OCI-LY3 (cell line): ENCODE measurements at regions not wholly inside any gene's neighbourhood (a gene's known extent, or its start where the extent isn't known, plus 50 kb on each side); places are given as distances from the start of the nearest gene placed in this dataset.

Experiments
- H2AFZ ChIP-seq: fragments of 200-600, 300-600 bp; shearing (Covaris generic); 2 replicates; pipeline ENCODE4 v1.6.0; 2014; ENCODE audit warnings: antibody characterized with exemption, low read depth, low read length
- H3K27ac ChIP-seq: fragments of 200-600, 300-600 bp; sonication (generic); 2 replicates; pipeline ENCODE4 v1.5.1; 2014; ENCODE audit warnings: mild to moderate bottlenecking, low read length, moderate library complexity, mixed read lengths
- H3K27me3 ChIP-seq: fragments of 200-600, 300-600 bp; sonication (generic); 2 replicates; pipeline ENCODE4 v1.6.1; 2014; ENCODE audit warnings: low read depth, low read length, mixed read lengths
- H3K36me3 ChIP-seq: fragments of 200-600, 300-600 bp; sonication (generic); replicated peaks from 2 replicates; pipeline ENCODE3; 2014; ENCODE audit warnings: low read depth, low read length, mixed read lengths
- H3K4me1 ChIP-seq: fragments of 300-600, 200-600 bp; sonication (generic); 2 replicates; pipeline ENCODE4 v1.6.1; 2014; ENCODE audit warnings: low read length, mixed read lengths
- H3K4me2 ChIP-seq: fragments of 200-600, 300-600 bp; sonication (generic); 2 replicates; pipeline ENCODE4 v1.6.1; 2014; ENCODE audit warnings: low read length, mixed read lengths
- H3K4me3 ChIP-seq: fragments of 300-600, 200-600 bp; sonication (generic); 2 replicates; pipeline ENCODE4 v1.5.1; 2014; ENCODE audit warnings: antibody characterized with exemption, mild to moderate bottlenecking, low read length, moderate library complexity
- H3K79me2 ChIP-seq: fragments of 300-600, 200-600 bp; shearing (Covaris generic); 2 replicates; pipeline ENCODE4 v1.6.1; 2014; ENCODE audit warnings: mild to moderate bottlenecking, low read length, mixed read lengths
- H3K9ac ChIP-seq: fragments of 300-600, 200-600 bp; shearing (Covaris generic); 2 replicates; pipeline ENCODE4 v1.6.0; 2014; ENCODE audit warnings: mild to moderate bottlenecking, low read length, moderate library complexity
- H3K9me3 ChIP-seq: fragments of 200-600, 300-600 bp; shearing (Covaris generic); 2 replicates; pipeline ENCODE4 v1.6.1; 2014; ENCODE audit warnings: low read length, mixed read lengths; ENCODE audit not compliant: insufficient read depth
- H4K20me1 ChIP-seq: fragments of 200-600, 300-600 bp; sonication (generic); 2 replicates; pipeline ENCODE4 v1.6.1; 2016; ENCODE audit warnings: low read length, mixed read lengths; ENCODE audit not compliant: insufficient read depth
- EZH2phosphoT487 ChIP-seq: fragments of 200-600 bp; shearing (Covaris generic); IDR thresholded peaks from 2 replicates; pipeline ENCODE4 v1.6.1; 2018; ENCODE audit warnings: antibody characterized with exemption, mixed run types, low read depth
- TF ChIP-seq, protein P1 (sequence below): fragments of 200-600, 300-600 bp; sonication (generic); IDR thresholded peaks from 2 replicates; pipeline ENCODE4 v1.5.1; 2014; ENCODE audit warnings: antibody characterized with exemption, low read length, low read depth

- no peaks in the 10 kb centered on the region for H3K9me3 ChIP-seq
- no peaks in the 10 kb centered on the region for H3K4me1 ChIP-seq
- H3K4me3 ChIP-seq = no peak overlapping the region
- H3K27me3 ChIP-seq = no peaks in the 10 kb centered on the region
- TF ChIP-seq EZH2phosphoT487 = no peak
- TF ChIP-seq, protein P1, sequence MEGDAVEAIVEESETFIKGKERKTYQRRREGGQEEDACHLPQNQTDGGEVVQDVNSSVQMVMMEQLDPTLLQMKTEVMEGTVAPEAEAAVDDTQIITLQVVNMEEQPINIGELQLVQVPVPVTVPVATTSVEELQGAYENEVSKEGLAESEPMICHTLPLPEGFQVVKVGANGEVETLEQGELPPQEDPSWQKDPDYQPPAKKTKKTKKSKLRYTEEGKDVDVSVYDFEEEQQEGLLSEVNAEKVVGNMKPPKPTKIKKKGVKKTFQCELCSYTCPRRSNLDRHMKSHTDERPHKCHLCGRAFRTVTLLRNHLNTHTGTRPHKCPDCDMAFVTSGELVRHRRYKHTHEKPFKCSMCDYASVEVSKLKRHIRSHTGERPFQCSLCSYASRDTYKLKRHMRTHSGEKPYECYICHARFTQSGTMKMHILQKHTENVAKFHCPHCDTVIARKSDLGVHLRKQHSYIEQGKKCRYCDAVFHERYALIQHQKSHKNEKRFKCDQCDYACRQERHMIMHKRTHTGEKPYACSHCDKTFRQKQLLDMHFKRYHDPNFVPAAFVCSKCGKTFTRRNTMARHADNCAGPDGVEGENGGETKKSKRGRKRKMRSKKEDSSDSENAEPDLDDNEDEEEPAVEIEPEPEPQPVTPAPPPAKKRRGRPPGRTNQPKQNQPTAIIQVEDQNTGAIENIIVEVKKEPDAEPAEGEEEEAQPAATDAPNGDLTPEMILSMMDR = no peak
- H3K27ac ChIP-seq = no peak overlapping the region
- H2AFZ ChIP-seq = no peak overlapping the region
- H3K79me2 ChIP-seq = no peaks in the 10 kb centered on the region
- H4K20me1 ChIP-seq = no peaks in the 10 kb centered on the region
- no peaks in the 10 kb centered on the region for H3K36me3 ChIP-seq
- H3K9ac ChIP-seq = no peak overlapping the region
- H3K4me2 ChIP-seq = no peak overlapping the region
Measured at GRCh38 chr5:161190086-161190485, 338.1 kb upstream of the ATP10B start.

- Histone ChIP-seq H3K9me3 (no peaks in the 10 kb centered on the region), H3K36me3 (no peaks in the 10 kb centered on the region), H3K4me1 (no peaks in the 10 kb centered on the region), H3K79me2 (no peaks in the 10 kb centered on the region), H4K20me1 (no peaks in the 10 kb centered on the region), H2AFZ (no peak overlapping the region), H3K4me3 (no peak overlapping the region), H3K9ac (no peak overlapping the region), H3K27ac (no peak overlapping the region), H3K27me3 (no peaks in the 10 kb centered on the region), H3K4me2 (no peak overlapping the region)
- TF ChIP-seq EZH2phosphoT487 = no peak
- TF ChIP-seq, protein P1 = no peak
Measured at GRCh38 chr5:161189452-161189851, 337.4 kb upstream of the ATP10B start.

GRCh38 chr5:161183559-161183958 lies 331.5 kb upstream of the ATP10B start:
- H3K27ac ChIP-seq = no peak overlapping the region
- no peaks in the 10 kb centered on the region for H3K9me3 ChIP-seq
- H3K79me2 ChIP-seq = no peaks in the 10 kb centered on the region
- no peaks in the 10 kb centered on the region for H3K27me3 ChIP-seq
- no peaks in the 10 kb centered on the region for H3K4me1 ChIP-seq
- H3K36me3 ChIP-seq = no peaks in the 10 kb centered on the region
- H3K4me2 ChIP-seq = no peak overlapping the region
- TF ChIP-seq EZH2phosphoT487 = no peak
- TF ChIP-seq, protein P1 = no peak
- H3K9ac ChIP-seq = no peak overlapping the region
- no peak overlapping the region for H2AFZ ChIP-seq
- no peak overlapping the region for H3K4me3 ChIP-seq
- no peaks in the 10 kb centered on the region for H4K20me1 ChIP-seq

DNA sequence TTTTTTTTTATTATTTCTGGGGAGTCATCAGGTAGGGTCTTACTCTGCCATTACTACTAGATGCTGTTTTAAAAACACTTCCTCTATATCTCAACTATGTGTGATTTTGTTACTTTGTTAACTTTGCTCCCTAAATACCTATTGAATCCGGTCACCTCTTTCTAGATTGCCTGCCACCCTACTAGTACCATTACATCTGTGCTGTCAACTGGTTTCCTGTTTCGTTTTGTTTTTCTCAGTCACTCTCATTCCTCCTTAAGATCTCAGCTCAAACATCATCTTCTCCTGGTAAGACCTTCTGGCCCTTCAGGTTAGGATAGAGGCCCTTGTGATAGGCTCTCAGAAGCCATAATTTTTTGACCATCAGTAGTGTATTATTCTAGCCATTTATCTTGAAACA lies 324.2 kb upstream of the ATP10B start:
- no peak overlapping the region for H3K4me2 ChIP-seq
- no peaks in the 10 kb centered on the region for H3K9me3 ChIP-seq
- no peaks in the 10 kb centered on the region for H3K4me1 ChIP-seq
- H3K27ac ChIP-seq = no peak overlapping the region
- no peaks in the 10 kb centered on the region for H3K27me3 ChIP-seq
- no peak overlapping the region for H3K9ac ChIP-seq
- no peaks in the 10 kb centered on the region for H3K36me3 ChIP-seq
- no peak overlapping the region for H3K4me3 ChIP-seq
- no peaks in the 10 kb centered on the region for H3K79me2 ChIP-seq
- no peak overlapping the region for H2AFZ ChIP-seq
- TF ChIP-seq, protein P1 = no peak
- no peak for TF ChIP-seq EZH2phosphoT487
- no peaks in the 10 kb centered on the region for H4K20me1 ChIP-seq
